IMR-90 (cell line): ENCODE measurements at regions not wholly inside any gene's neighbourhood (a gene's known extent, or its start where the extent isn't known, plus 50 kb on each side); places are given as distances from the start of the nearest gene placed in this dataset.

Experiments
- BHLHE40 ChIP-seq: fragments of 150-350 bp; IDR thresholded peaks from 2 replicates; pipeline ENCODE4 v1.6.1; 2016; ENCODE audit warnings: mild to moderate bottlenecking, low read depth, low read length
- CTCF ChIP-seq: conservative IDR thresholded peaks from 2 replicates; pipeline ENCODE4 v1.5.1; 2012; ENCODE audit warnings: mild to moderate bottlenecking, low read depth, low read length, improper control_type of control experiment
- MAZ ChIP-seq: IDR thresholded peaks from 2 replicates; pipeline ENCODE4 v1.6.1; 2012; ENCODE audit warnings: low read depth, mild to moderate bottlenecking, low read length, improper control_type of control experiment, moderate library complexity, borderline replicate concordance
- POLR2A ChIP-seq: IDR thresholded peaks from 2 replicates; pipeline ENCODE4 v1.6.1; 2012; ENCODE audit warnings: mild to moderate bottlenecking, low read depth, low read length
- RAD21 ChIP-seq: IDR thresholded peaks from 2 replicates; pipeline ENCODE4 v1.6.1; 2012; ENCODE audit warnings: low read length, improper control_type of control experiment
- RFX5 ChIP-seq: IDR thresholded peaks from 2 replicates; pipeline ENCODE4 v1.8.0; 2012; ENCODE audit warnings: low read depth, mild to moderate bottlenecking, low read length, moderate library complexity
- USF2 ChIP-seq: fragments of 150-350 bp; IDR thresholded peaks from 2 replicates; pipeline ENCODE4 v1.6.1; 2017; ENCODE audit warnings: mild to moderate bottlenecking, antibody characterized with exemption, low read length, low read depth
- TF ChIP-seq, protein P1 (sequence below): fragments of 150-350 bp; IDR thresholded peaks from 2 replicates; pipeline ENCODE4 v1.6.1; 2016; ENCODE audit warnings: low read depth, mild to moderate bottlenecking, low read length, moderate library complexity, borderline replicate concordance

GRCh38 chr1:201758499-201759050 lies 70.4 kb upstream of the IPO9 start:
- TF ChIP-seq CTCF (no peak), MAZ (no peak), RAD21 (no peak), USF2 (no peak), POLR2A (no peak), BHLHE40 (no peak), RFX5 (no peak)
- TF ChIP-seq, protein P1, sequence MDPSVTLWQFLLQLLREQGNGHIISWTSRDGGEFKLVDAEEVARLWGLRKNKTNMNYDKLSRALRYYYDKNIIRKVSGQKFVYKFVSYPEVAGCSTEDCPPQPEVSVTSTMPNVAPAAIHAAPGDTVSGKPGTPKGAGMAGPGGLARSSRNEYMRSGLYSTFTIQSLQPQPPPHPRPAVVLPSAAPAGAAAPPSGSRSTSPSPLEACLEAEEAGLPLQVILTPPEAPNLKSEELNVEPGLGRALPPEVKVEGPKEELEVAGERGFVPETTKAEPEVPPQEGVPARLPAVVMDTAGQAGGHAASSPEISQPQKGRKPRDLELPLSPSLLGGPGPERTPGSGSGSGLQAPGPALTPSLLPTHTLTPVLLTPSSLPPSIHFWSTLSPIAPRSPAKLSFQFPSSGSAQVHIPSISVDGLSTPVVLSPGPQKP, result no peak
